ENCODE measurements at regions not wholly inside any gene's neighbourhood (a gene's known extent, or its start where the extent isn't known, plus 50 kb on each side); places are given as distances from the start of the nearest gene placed in this dataset.

- TF ChIP-seq YY1 (IDR thresholded peaks at IDR 0.05; ENCODE audit: insufficient read depth, insufficient read length) (no peak), ZNF274 (IDR thresholded peaks at IDR 0.05; ENCODE audit: low read depth, low read length) (no peak), SUZ12 (IDR thresholded peaks at IDR 0.05; ENCODE audit: extremely low read depth, insufficient read depth, insufficient read length) (no peak)
Measured at GRCh38 chr1:37258068-37258467, 216.3 kb upstream of the ZC3H12A start.
